Body of pancreas (tissue), 4 donors: ENCODE measurements at regions not wholly inside any gene's neighbourhood (a gene's known extent, or its start where the extent isn't known, plus 50 kb on each side); places are given as distances from the start of the nearest gene placed in this dataset.

Experiments used
- CTCF ChIP-seq, 7 experiments: fragments of 450-650 bp in 4 of 7; fragments of 200-600 bp in 3 of 7; sonication (generic) in 3 of 7; IDR thresholded peaks; one replicate each; pipeline ENCODE4 v1.5.1; 2016 to 2019; ENCODE audit warnings: antibody characterized with exemption in 7 of 7
- POLR2A ChIP-seq, 3 donors: fragments of 450-650 bp; IDR thresholded peaks; one replicate each; pipeline ENCODE4 v1.6.1; 2016; ENCODE audit warnings: antibody characterized with exemption in 3 of 3, mild to moderate bottlenecking in 2 of 3

- TF ChIP-seq CTCF (IDR thresholded peaks at IDR 0.05) (no peak), POLR2A (IDR thresholded peaks at IDR 0.05) (no peak)
Measured at GRCh38 chr12:30548203-30548602, 147.5 kb downstream of the IPO8 start.
